HG03025 (cell line): ENCODE measurements at regions not wholly inside any gene's neighbourhood (a gene's known extent, or its start where the extent isn't known, plus 50 kb on each side); places are given as distances from the start of the nearest gene placed in this dataset.

Source experiments
- ATAC-seq: cut with Tn5 transposase; IDR thresholded peaks from one replicate; pipeline ENCODE4 v1.9.1; 2021; ENCODE audit warnings: mild to moderate bottlenecking, moderate library complexity; ENCODE audit not compliant: unreplicated experiment, low FRiP score

DNA sequence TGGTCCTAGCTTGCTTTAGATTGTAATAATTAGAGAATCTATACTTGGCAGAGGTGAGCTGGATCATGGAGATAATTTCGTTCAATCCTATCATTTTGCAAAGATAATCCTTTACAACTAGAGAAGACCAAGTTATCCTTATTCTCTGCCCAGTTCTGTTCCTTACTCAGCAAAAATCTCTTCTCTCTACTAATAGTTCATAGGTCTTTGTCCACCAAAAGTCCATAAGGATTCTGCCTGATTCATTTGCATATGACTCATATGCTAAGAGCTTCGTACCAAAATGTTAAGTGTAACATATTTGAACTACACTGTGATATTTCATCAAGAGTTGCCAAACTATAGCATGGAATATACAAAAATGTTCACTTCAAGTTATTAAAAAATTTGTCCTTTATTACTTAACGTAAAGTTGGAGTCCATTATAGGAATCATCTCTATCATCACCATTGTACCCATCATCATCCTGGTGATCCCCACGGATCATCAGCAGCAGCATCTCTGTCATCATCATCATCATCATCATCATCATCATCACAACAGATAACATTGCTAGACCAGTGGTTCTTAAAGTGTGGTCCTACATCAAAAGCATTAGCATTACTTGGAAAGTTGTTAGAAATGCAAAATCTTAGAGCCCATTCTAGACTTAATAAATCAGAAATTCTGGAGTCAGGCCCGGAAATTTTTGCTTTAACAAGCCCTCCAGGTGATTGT is 463.0 kb downstream of the DHX35 start:
- ATAC-seq, result no peak

DNA sequence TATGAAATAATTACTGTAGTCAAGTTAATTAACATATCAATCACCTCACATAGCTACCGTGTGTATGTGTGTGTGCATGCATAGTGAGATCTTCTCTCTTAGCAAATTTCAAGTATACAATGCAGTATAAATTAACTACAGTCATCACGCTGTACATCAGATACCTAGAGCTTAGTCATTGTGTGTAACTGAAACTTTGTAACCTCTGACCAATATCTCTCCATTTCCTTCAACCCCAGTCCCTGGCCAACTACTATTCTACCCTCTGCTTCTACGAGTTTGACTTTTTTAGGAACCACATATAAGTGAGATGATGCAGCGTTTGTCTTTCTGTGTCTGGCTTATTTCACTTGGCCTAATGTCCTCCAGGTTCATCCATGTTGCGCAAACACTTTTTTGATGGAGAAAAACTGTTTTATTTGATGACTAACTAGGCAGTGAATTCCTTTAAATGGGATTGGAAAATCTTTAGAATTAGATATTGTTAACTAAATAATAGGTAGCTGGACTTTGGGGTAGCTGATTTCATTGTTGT is 459.5 kb downstream of the DHX35 start:
- no peak for ATAC-seq

DNA sequence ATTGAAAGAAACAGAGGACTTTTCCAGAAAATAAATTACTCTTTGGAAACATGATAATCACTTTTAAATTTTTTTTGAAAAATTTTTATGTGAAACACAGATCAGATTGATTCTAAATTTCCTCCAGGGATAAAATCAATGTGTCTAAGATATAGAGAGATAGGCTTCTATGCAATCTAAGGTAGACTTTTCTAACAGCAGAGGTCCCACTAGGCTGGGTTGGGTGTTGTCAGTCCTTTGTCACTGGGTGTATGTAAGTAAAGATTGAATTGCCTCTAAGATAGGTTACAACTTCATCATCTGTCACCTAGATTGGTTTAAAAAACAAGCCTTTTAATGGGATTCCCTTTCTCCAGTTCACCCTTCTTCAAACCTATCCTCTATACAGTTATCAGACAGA is 449.9 kb downstream of the DHX35 start:
- no peak for ATAC-seq

DNA sequence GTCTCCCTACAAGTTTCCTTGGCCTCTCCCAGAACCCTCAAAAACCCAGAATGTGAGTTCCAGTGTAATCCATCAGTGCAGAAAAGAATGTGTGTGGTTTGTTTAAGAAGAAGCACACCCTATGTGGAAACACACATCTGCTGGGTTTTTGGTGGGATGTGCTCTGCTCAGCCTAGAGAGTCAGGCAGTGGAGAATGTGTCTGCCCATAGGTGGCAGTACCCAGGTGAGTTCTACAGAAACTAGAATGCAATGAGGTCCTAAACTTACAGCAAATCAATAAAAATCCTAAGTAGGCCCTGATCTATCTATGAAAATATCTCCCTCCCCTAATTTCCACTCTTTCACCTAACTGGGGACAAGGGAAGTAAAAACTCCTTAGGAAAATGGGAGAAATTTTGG is 437.3 kb downstream of the DHX35 start:
- ATAC-seq, result no peak

DNA sequence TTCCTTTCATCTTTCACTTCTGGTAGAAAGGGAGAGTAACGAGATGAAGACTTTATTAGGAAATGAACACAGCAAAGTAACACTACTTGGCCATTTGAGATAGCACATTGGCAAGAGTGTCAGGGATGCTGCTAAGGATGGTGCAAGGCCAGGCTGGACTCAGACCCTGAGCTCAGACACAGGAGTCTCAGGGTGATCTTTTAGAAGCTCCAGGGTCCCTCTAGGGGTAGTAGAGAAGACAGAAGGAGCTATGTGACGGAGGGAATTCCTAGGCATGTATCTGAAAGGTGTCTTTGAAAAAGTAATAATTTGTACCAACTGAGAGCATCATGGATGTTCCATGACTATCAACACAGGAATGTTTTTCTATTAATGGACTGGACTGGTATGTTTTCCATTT is 436.5 kb downstream of the DHX35 start:
- no peak for ATAC-seq

DNA sequence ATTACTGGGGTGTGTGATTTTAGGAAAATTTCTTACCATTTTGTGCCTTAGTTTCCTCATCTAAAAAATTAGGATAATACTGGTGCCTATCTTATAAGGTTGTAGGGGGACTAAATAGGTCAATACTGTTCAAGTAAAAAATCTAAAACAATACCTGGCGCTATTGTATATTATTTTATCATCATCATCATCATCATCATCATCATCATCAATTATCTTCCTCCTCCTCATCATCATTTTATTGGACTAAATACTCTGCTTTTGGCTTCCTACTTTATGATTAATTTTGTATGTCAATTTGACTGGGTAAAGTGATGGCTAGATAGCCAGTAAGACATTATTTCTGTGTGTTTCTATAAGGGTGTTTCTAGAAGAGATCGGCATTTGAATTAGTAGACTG is 435.5 kb downstream of the DHX35 start:
- no peak for ATAC-seq

DNA sequence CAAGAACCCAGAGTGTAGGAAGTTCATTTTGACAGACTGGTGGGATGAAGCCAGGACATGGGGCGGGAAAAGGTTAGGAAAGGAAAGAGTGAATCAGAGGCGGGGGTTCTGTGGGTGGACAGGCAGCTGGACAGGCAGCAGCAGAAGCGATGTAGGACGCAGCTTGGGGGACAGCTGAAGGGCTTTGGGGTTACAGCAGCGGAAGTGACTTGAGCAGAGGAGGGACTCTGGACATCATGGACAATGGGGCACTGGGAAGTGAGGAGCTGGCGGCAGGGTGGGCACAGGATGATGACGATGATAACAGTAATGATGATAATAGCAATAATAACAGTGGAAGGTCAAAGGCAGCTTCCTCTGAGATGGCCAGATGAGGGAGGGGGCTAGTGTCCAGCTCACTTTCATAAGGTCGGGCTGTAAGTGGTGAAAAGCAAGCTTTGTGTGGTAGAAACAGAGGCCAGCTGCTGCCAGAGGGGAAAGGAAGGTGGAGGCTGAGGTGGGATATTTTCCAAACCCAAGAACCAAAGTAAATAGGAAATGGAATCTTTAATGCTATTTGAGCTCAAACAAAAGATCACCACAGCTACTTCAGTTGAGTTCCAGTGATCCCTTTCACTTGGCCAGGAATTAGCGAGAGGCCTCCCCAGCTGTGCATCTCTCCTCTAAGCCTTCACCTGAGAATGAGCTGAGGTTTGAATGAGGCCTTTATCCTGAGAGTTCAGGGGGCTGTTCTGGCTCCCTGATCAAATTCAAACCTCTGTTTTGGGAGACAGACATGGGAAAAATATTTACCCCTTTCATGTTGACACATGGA is 433.5 kb downstream of the DHX35 start:
- no peak for ATAC-seq

DNA sequence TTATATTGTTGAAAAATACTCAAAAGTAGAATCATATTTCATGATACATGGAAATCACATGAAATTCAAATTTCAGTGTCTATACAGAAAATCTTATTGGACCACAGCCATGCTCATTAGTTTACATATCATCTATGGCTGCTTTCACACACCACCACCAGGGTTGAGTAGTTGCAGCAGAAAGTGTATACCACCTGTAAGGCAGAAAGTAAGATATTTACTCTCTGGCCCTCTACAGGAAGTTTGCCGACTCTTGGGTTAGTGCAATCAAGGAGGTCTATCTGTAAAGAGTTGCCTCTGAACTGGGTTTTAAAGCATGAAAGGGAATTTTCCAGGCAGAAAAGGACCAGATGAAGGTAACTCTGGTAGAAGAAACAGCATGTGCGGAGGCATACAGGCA is 432.3 kb downstream of the DHX35 start:
- ATAC-seq, result no peak

DNA sequence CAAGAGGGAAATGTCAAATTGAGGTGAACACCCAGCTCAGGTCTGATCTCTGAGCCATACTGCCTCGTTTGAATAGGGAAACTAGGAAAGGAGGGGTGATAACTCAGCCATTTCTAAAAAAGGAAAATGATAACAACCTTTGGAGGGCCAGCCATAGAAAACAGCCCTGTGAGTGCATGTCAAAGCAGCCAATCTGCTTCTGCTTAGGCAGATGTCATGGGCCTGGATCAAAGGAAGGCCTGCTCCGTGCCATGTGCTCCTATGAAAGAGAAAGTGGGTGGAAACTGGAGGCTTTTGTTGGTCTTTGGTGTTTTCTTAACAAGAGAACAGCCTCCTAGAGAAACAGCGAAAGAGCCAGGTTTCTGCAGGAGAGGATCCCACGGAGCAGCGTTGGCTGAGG is 428.0 kb downstream of the DHX35 start:
- no peak for ATAC-seq

DNA sequence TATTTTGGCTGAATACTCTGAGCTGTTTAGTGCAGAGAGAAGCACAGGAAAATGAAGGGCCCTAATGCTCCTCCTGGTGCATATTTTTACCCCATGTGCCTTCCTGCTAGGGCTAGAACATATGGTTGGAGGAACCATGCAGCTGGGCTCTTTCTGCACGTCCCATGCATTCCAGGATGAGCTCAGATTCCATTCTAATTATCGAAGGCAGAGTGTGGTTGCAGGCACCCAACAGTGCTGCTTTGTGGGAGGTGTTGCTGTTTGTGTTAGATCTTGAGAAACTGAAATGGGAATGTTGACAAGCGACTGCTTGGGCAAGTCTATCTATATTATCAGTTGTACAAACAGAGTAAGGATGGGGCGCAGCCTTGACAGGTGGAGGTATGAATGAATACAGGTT is 419.5 kb downstream of the DHX35 start:
- ATAC-seq, result no peak

DNA sequence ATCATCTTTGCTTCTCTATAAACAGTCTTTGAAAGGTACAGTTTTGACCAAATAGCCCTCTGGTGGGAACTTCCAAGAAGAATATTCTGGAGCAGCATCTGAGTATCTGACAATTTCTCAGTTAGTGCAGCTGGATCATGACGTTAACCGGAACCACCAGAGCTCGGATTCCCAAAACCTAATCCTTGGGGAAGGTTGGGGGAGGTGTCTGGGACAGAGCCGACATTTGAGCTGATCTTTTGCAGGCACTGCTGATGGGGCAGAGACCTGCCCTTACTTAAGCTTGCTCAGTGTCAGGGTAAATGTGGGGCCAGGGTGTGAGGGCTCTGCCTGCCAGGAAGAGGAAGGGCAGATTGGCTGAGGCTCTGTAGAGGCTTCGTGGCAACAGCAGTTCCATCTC is 416.6 kb downstream of the DHX35 start:
- no peak for ATAC-seq

DNA sequence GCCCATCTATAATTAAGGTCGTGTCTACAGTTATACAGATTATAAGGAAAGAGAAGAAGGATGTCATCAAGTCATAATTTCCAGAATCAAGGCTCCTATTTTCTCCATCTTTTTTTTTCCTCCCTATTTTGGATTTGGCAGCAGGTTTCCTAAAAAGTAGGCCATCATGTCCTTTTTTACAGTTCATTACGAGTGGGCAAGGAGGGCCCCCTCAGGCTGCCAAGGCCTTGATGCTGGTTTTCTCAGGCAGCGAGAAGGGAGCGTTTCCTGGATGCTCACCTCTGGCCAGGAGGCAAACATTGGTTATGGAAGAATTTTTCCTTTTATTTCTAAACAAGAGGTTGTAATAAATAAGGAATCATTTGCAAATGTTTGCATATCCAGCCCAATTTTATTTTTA is 414.6 kb downstream of the DHX35 start:
- ATAC-seq, result no peak

DNA sequence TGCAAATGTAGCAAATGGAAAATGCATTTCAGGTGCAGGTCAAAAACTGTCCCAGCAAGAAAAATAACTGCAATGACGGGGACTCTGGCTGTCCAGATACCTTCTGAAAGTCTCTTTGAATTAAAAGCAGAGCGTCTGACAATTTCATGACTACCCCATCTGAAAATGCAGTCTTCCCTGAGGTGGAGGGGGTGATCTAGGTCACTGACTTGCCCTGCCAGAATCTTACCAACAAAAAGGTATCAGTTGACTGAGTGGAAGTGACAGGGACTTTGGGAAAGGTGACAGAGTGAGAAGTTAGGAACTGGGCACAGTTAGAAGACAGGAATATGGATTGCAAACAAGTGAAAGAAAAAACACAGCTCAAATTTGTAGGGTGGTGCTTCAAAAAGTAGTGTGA is 402.2 kb downstream of the DHX35 start:
- no peak for ATAC-seq

DNA sequence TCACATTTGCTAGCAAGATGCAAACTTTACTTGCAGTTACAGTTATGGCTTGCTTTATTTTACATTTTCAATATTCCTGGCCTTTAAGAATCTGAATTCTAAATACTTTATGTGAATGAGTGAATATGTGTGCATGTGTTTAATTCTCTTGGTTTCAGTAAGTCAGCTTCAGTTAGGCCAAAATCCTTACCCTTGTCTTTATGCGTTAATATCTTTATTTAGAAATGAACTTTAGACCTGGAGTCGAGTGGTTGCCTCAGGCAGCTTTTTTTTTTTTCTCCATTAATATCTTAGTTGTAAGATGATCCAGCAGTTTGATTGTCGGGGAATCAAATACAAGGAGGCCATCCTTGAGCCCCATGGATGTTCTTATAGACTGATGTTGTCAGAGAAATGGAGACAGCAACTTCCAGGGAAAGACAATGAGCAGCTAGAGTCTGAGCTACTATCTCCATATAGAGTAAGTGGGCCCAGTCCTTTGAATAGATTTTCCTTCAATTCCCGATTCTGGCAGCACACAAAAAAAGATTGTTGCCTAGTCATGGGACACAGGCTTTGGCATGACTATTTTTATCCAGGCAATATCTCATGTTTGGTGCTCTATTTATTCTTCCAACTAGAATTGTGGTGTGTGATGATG is 398.0 kb downstream of the DHX35 start:
- no peak for ATAC-seq

DNA sequence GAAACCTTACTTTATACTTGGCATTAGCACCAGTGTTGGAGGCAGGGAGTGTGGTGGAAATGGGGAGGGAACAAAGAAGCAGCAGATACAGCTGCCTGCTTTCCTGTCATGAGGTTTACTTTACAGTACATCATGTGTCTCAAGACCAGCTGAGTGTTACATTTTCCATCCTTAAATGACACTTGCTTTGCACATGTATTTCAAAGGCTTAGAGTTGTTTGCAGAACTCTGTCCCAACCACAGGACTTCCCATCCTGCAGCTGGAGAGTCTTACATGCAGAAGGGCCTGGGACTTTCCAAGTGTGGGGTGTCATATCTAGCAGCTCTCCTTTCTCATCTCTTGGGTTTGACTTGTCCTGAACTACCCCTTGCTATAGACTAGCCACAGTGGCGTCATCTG is 395.9 kb downstream of the DHX35 start:
- no peak for ATAC-seq

DNA sequence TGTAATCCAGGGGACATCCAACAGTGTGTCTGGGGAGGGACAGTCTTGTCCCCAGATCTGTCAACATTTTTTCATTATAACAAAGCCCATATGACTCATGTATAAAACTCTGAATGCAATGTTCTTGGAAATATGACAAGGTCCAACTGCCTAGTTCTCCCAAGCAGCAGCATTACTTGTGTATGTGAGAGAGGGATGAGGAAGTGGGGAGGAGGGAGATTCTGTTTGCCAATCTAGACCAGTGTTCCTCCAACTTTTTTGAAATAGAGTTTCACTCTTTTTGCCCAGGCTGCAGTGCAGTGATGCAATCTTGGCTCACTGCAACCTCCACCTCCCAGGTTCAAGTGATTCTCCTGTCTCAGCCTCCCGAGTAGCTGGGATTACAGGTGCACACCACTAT is 394.8 kb downstream of the DHX35 start:
- ATAC-seq, result no peak

DNA sequence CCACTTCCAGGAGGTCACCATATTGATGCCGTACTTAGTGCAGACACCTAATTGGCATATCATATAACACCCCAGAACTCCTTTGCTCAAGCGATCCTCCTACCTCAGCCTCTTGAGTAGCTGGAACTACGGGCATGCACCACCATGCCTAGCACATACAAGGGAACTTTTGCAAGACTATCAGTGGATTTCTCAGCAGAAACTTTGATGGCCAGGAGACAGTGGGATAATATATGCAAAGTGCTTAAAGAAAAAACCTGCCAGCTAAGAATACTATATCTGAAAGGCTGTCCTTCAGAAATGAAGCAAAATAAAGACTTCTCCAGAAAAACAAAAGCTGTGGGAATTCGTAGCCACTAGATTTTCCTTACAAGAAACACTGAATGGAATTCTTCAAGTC is 387.1 kb downstream of the DHX35 start:
- no peak for ATAC-seq

DNA sequence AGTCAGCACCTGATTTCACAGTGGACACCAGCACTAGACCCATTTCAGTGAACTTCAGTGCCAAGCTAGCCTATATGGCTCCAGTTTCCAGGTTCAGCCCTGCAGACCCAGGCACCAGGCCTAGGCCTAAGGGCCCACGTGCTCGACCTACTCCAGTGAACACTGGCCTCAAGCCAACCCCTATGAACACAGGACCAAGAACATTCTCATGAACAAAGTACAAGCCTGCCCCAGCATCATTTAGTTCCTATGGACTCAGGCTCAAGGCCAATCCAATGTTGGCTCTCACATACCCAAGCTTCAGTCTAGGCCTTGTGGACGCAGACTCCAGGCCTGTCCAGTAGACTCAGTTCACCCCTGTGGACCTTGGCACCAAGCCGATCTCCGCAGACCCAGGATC is 385.5 kb downstream of the DHX35 start:
- no peak for ATAC-seq

DNA sequence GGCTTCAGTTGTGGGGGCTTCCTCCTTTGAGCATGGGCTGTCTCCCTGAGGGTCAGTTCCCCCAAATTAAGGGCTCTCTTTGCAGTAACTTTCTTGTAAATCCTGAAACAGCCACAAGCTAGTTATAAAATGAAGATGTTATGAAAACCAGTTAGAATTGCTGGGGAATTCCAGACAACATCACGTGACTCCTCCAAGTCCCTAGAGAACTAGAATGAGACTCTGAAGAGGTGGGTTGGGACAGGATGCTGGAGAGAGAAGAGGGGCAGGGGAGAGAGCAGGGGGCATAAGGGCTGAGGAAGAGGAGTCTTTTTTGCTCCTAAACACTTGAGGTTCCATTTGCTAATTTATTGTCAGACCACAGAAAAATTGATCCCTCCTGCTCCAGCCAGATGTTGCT is 380.3 kb downstream of the DHX35 start:
- ATAC-seq, result no peak

DNA sequence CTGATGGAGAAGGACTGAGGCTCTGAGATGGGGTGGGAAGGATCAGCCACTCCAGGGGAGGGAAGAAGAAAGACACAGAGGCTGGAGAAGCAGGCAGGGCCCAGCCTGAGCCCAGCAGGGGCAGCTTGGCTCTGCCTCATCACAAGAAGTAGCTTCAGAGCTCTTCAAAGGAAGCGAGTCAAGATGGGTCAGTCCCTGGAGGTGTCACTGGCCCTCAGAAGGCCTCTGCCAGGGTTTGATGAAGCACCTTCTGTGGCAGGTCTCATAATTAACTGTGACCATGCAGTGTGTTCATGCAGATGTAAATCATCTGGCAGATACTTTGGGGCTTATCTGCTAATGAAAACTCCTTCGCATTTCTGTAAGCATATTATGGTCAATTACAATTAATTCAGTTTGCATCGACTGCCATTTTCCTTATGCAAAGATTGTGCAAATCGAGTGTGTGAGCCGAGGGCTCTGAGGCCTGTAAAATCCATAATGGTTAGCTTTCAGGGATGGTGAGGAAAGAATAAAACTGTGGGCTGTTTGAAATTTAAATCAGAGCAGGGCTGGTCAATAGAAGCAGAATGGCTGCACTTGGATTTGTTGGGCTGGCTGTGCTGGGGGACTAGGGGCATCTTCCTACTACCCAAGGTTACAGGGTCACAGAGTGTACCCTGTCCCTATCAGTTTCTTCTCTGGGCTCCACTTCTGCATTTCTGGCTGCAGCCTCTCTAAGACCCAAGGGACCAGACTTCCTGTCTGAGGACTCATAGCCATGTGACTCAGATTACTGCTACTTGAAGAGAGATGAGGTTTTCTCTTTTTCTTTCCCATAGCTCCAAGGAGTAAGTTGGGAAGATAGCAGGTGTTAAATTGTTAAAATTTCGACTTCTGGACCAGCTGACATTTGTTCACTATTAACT is 376.6 kb downstream of the DHX35 start:
- ATAC-seq, result peak; percentile 75
